Activated CD4-positive, alpha-beta T cell treated with anti-CD3 and anti-CD28 coated beads, Interleukin-2, Interleukin-6, amounts not matched to agents 100 ng/mL and 50 ng/mL, durations not matched to agents 16 hours and 8 hours (primary cell): ENCODE measurements at regions not wholly inside any gene's neighbourhood (a gene's known extent, or its start where the extent isn't known, plus 50 kb on each side); places are given as distances from the start of the nearest gene placed in this dataset.
A peak's percentile ranks its signal among the peaks of the same experiment; 100 is the strongest.
"Not testable (repeated sequence)": the region's sequence is repeated elsewhere in the genome, so short reads cannot be mapped to it uniquely, and the experiment has no call there.

Experiments used
- DNase-seq: peaks from one replicate; pipeline ENCODE4 v3.0.0-alpha.2; 2020

- DNase-seq: peak; percentile 52
These were observed 239.3 kb downstream of the NRIP1 start for GRCh38 chr21:14825514-14825974.

GRCh38 chr21:14824126-14824525, 240.7 kb downstream of the NRIP1 start:
- no peak for DNase-seq

- no peak for DNase-seq
These were observed 247.5 kb downstream of the NRIP1 start for GRCh38 chr21:14817311-14817710.

GRCh38 chr21:14814991-14815390, 249.8 kb downstream of the NRIP1 start:
- DNase-seq: no peak

GRCh38 chr21:14814282-14814681, 250.5 kb downstream of the NRIP1 start:
- DNase-seq: no peak

- not testable (repeated sequence) for DNase-seq
These were observed 258.1 kb upstream of the SAMSN1 start for GRCh38 chr21:14804170-14804569.

- DNase-seq: no peak
These were observed 251.4 kb upstream of the SAMSN1 start for GRCh38 chr21:14797543-14797942.

GRCh38 chr21:14787312-14787711, 241.2 kb upstream of the SAMSN1 start:
- no peak for DNase-seq

- no peak for DNase-seq
These were observed 239.6 kb upstream of the SAMSN1 start for GRCh38 chr21:14785679-14786078.

- peak; percentile 66 for DNase-seq
These were observed 227.7 kb upstream of the SAMSN1 start for GRCh38 chr21:14773777-14774345.

- DNase-seq: no peak
These were observed 225.5 kb upstream of the SAMSN1 start for GRCh38 chr21:14771593-14771992.

- no peak for DNase-seq
These were observed 221.9 kb upstream of the SAMSN1 start for GRCh38 chr21:14768042-14768441.

GRCh38 chr21:14767192-14767852, 221.2 kb upstream of the SAMSN1 start:
- no peak for DNase-seq

GRCh38 chr21:14766241-14766640, 220.1 kb upstream of the SAMSN1 start:
- DNase-seq: no peak

GRCh38 chr21:14763695-14764064, 217.6 kb upstream of the SAMSN1 start:
- peak; percentile 11 for DNase-seq

GRCh38 chr21:14762734-14763694, 216.9 kb upstream of the SAMSN1 start:
- DNase-seq: peak; percentile 49

GRCh38 chr21:14762327-14762726, 216.2 kb upstream of the SAMSN1 start:
- no peak for DNase-seq

- no peak for DNase-seq
These were observed 213.2 kb upstream of the SAMSN1 start for GRCh38 chr21:14759285-14759684.

- DNase-seq: no peak
These were observed 212.7 kb upstream of the SAMSN1 start for GRCh38 chr21:14758849-14759248.

- no peak for DNase-seq
These were observed 211.6 kb upstream of the SAMSN1 start for GRCh38 chr21:14757533-14758327.

GRCh38 chr21:14755086-14755485, 209.0 kb upstream of the SAMSN1 start:
- no peak for DNase-seq

- DNase-seq: no peak
These were observed 208.6 kb upstream of the SAMSN1 start for GRCh38 chr21:14754682-14755081.

GRCh38 chr21:14754259-14754604, 208.1 kb upstream of the SAMSN1 start:
- no peak for DNase-seq
